GM23248 (cell line): ENCODE measurements at regions not wholly inside any gene's neighbourhood (a gene's known extent, or its start where the extent isn't known, plus 50 kb on each side); places are given as distances from the start of the nearest gene placed in this dataset. TPM values are rescaled to one million over a fixed set of nuclear protein-coding genes. Genes with fewer than 3 reads are reported as not detected.

Source experiments
- DNase-seq: peaks from one replicate; pipeline ENCODE4 v3.0.0-alpha.2; 2015
- H2AFZ ChIP-seq: fragments of 200-600 bp; sonication (generic); 2 replicates; pipeline ENCODE4 v1.6.1; 2016; ENCODE audit warnings: antibody characterized with exemption
- H3F3A ChIP-seq: fragments of 200-600 bp; sonication (generic); 2 replicates; pipeline ENCODE4 v1.6.1; 2016; ENCODE audit warnings: mild to moderate bottlenecking, antibody characterized with exemption, mixed run types; ENCODE audit not compliant: insufficient read depth
- H3K27ac ChIP-seq: fragments of 200-600 bp; sonication (generic); 2 replicates; pipeline ENCODE4 v1.5.1; 2016; ENCODE audit warnings: mild to moderate bottlenecking
- H3K27me3 ChIP-seq: fragments of 200-600 bp; sonication (generic); replicated peaks from 2 replicates; pipeline ENCODE4 v1.6.1; 2016; ENCODE audit warnings: mild to moderate bottlenecking; ENCODE audit not compliant: insufficient read depth
- H3K36me3 ChIP-seq: fragments of 200-600 bp; sonication (generic); 2 replicates; pipeline ENCODE4 v1.6.1; 2016; ENCODE audit warnings: low read depth, mild to moderate bottlenecking
- H3K4me1 ChIP-seq: fragments of 200-600 bp; sonication (generic); 2 replicates; pipeline ENCODE4 v1.6.1; 2016; ENCODE audit warnings: mild to moderate bottlenecking; ENCODE audit not compliant: insufficient read depth
- H3K4me2 ChIP-seq: fragments of 200-600 bp; sonication (generic); one replicate; pipeline ENCODE4 v1.6.1; 2016; ENCODE audit warnings: mild to moderate bottlenecking; ENCODE audit not compliant: unreplicated experiment
- H3K4me3 ChIP-seq: fragments of 200-600 bp; sonication (generic); 2 replicates; pipeline ENCODE4 v1.5.1; 2016; ENCODE audit warnings: mild to moderate bottlenecking
- H3K79me2 ChIP-seq: fragments of 200-600 bp; sonication (generic); 2 replicates; pipeline ENCODE4 v1.6.1; 2016; ENCODE audit warnings: mild to moderate bottlenecking; ENCODE audit not compliant: insufficient read depth
- H3K9ac ChIP-seq: fragments of 200-600 bp; sonication (generic); 2 replicates; pipeline ENCODE4 v1.6.1; 2016; ENCODE audit warnings: mild to moderate bottlenecking
- H3K9me2 ChIP-seq: fragments of 200-600 bp; sonication (generic); 2 replicates; pipeline ENCODE4 v1.6.1; 2016; ENCODE audit warnings: mixed run types, mild to moderate bottlenecking, moderate library complexity; ENCODE audit not compliant: insufficient read depth
- H3K9me3 ChIP-seq: fragments of 200-600 bp; sonication (generic); one replicate; pipeline ENCODE4 v1.6.1; 2017; ENCODE audit warnings: low read depth
- H4K20me1 ChIP-seq: fragments of 200-600 bp; sonication (generic); 2 replicates; pipeline ENCODE4 v1.6.0; 2016; ENCODE audit not compliant: insufficient read depth
- EZH2 ChIP-seq: fragments of 200-600 bp; sonication (generic); IDR thresholded peaks from 2 replicates; pipeline ENCODE4 v1.6.1; 2018; ENCODE audit warnings: antibody characterized with exemption, mild to moderate bottlenecking; ENCODE audit not compliant: insufficient read depth, poor library complexity, severe bottlenecking
- EZH2phosphoT487 ChIP-seq: fragments of 200-600 bp; sonication (generic); IDR thresholded peaks from 2 replicates; pipeline ENCODE4 v1.6.1; 2018; ENCODE audit warnings: antibody characterized with exemption, moderate library complexity, mild to moderate bottlenecking, low read depth; ENCODE audit not compliant: insufficient read depth
- WGBS, 2 experiments: methylation state at CpG; one replicate each; pipeline ENCODE4 v1.1.6; 2015 to 2017; ENCODE audit warnings: low lambda C conversion rate in 2 of 2, low coverage in 1 of 2; ENCODE audit errors: missing lambda C conversion rate in 2 of 2; 5-methylcytosine and 5-hydroxymethylcytosine counted together
- in situ Hi-C: fragments of 300-500 bp; cut with MboI; formaldehyde crosslinking; loops from 2 replicates; pipeline ENCODE4 v1.15.0; 2020
- small RNA-seq: library from RNA; depleted of rRNA; stranded (forward); fragments of <200 nt; gene quantifications from one replicate; pipeline ENCODE3, GENCODE V24; 2014; ENCODE audit warnings: low read depth, low replicate concordance

DNA sequence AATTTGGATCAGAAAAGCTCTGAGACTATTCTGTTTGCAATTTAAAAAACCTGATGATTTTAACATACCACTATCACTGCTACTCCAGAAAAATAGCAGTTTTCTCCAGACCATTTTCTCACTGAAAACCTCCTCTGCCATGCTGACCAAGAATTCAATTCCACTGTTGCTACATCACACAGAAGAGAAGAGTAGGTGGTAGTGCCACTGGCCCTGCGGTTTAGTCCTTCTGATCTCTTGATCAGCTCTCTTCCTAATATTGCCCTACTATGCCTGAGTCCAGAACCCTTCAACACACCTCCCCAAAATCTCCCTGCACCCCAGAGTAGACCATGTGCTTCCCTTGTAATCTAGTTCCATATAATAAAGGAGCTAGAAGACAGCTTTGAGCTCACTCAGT is 55.8 kb upstream of the HS3ST1 start:
- Histone ChIP-seq H3F3A (no peaks in the 10 kb centered on the region), H3K79me2 (no peaks in the 10 kb centered on the region), H3K27ac (no peak overlapping the region), H3K9ac (no peak overlapping the region), H3K9me2 (no peaks in the 10 kb centered on the region), H3K4me3 (no peak overlapping the region), H4K20me1 (no peaks in the 10 kb centered on the region), H3K27me3 (no peaks in the 10 kb centered on the region), H3K4me1 (no peaks in the 10 kb centered on the region), H3K9me3 (no peaks in the 10 kb centered on the region), H3K36me3 (no peaks in the 10 kb centered on the region), H3K4me2 (no peak overlapping the region), H2AFZ (no peak overlapping the region)
- no peak for TF ChIP-seq EZH2
- no peak for TF ChIP-seq EZH2phosphoT487
- 22 to 32% methylated on average over 1 of the region's 1 CpG for WGBS, 2 experiments
- in situ Hi-C loops: no loop called here
- no peak for DNase-seq

DNA sequence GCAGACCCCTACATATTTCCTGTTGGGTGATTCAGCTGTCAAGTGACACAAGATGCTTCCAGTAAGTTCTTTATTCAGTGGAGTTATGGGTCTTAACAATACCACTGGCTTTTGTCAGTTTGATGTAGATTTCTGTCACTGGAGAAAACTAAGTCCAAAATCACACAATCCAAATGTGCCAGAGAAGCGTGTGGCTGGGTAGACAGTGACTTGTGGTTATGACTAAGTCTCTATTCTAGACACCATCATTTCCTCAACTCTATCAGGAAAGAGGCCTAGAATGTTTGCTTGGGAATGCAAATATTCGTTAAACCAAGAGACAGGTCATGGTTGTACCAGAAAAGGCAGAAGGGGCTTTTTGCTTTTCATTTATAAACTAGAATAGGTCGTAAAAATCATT is 54.4 kb upstream of the HS3ST1 start:
- Histone ChIP-seq H3F3A (no peaks in the 10 kb centered on the region), H3K36me3 (no peaks in the 10 kb centered on the region), H3K27me3 (no peaks in the 10 kb centered on the region), H4K20me1 (no peaks in the 10 kb centered on the region), H2AFZ (no peak overlapping the region), H3K27ac (no peak overlapping the region), H3K9me3 (no peaks in the 10 kb centered on the region), H3K4me3 (no peak overlapping the region), H3K9me2 (no peaks in the 10 kb centered on the region), H3K9ac (no peak overlapping the region), H3K4me2 (no peak overlapping the region), H3K4me1 (no peaks in the 10 kb centered on the region), H3K79me2 (no peaks in the 10 kb centered on the region)
- in situ Hi-C loops: no loop called here
- no peak for DNase-seq
- no peak for TF ChIP-seq EZH2phosphoT487
- TF ChIP-seq EZH2: no peak
- 2 to 7% methylated on average over 3 of the region's 3 CpGs for WGBS, 2 experiments

DNA sequence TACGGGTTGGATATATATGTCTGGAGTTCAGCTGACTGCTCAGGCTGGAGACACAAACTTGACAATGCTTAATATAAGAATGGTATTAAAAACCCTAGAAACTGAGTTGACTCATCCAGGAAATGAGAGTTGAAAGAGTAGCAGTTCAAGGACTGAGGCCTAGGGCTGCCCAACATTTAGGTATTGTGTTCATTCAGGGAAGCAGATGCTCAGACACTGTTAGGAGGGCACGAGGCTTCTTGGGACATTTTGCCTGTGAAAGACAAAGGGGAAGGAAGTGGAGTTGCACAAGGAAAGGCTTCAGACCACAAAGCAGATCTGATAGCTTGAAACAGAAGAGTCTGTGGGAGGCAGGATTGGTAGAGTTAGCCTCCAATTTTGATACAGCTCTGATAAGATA is 52.0 kb upstream of the HS3ST1 start:
- no peak for TF ChIP-seq EZH2phosphoT487
- no peak for TF ChIP-seq EZH2
- Histone ChIP-seq H3K9me3 (no peaks in the 10 kb centered on the region), H3K27ac (no peak overlapping the region), H2AFZ (no peak overlapping the region), H3K4me1 (no peaks in the 10 kb centered on the region), H3K4me3 (no peak overlapping the region), H3K9me2 (no peaks in the 10 kb centered on the region), H3K79me2 (no peaks in the 10 kb centered on the region), H3K4me2 (no peak overlapping the region), H3K27me3 (no peaks in the 10 kb centered on the region), H3K36me3 (no peaks in the 10 kb centered on the region), H4K20me1 (no peaks in the 10 kb centered on the region), H3F3A (no peaks in the 10 kb centered on the region), H3K9ac (no peak overlapping the region)
- 2 to 3% methylated on average over 2 of the region's 2 CpGs for WGBS, 2 experiments
- DNase-seq: no peak
- in situ Hi-C loops: no loop called here

Small RNA genes lying in the stretch of these regions (small RNA-seq; reads per million reads assigned to genes)
- gene RF00026 (not detected), gene RNU6-578P (not detected)
